ENCODE measurements at regions not wholly inside any gene's neighbourhood (a gene's known extent, or its start where the extent isn't known, plus 50 kb on each side); places are given as distances from the start of the nearest gene placed in this dataset.

DNA sequence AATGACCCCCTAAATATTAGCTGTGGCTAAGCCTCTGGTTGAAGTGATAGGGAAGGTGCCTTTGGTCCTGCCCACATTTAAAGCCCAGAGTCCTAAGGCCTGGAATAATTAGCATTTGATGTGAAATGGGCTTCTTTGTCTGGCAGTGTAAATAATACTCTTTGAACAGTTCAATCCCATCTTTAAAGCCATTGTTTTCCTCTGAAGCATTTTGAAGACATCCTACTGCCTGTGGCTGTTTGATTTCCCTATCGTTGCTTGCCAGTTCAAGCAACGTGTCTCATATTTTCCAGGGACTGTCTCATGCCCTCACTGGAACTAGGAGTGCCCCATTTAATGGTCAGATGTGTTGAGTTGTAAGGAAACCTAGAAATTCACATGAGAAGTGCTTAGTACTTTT is 89.3 kb upstream of the BTN3A2 start:
- TF ChIP-seq, protein P1, sequence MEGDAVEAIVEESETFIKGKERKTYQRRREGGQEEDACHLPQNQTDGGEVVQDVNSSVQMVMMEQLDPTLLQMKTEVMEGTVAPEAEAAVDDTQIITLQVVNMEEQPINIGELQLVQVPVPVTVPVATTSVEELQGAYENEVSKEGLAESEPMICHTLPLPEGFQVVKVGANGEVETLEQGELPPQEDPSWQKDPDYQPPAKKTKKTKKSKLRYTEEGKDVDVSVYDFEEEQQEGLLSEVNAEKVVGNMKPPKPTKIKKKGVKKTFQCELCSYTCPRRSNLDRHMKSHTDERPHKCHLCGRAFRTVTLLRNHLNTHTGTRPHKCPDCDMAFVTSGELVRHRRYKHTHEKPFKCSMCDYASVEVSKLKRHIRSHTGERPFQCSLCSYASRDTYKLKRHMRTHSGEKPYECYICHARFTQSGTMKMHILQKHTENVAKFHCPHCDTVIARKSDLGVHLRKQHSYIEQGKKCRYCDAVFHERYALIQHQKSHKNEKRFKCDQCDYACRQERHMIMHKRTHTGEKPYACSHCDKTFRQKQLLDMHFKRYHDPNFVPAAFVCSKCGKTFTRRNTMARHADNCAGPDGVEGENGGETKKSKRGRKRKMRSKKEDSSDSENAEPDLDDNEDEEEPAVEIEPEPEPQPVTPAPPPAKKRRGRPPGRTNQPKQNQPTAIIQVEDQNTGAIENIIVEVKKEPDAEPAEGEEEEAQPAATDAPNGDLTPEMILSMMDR (IDR thresholded peaks at IDR 0.05; ENCODE audit: poor library complexity, severe bottlenecking), result no peak
- no peak for TF ChIP-seq RAD21 (conservative IDR thresholded peaks at IDR 0.05)
- no peak for TF ChIP-seq POLR2AphosphoS5 (IDR thresholded peaks at IDR 0.05)
- TF ChIP-seq TAF1 (IDR thresholded peaks at IDR 0.05; ENCODE audit: low read depth), result no peak
- TF ChIP-seq, protein P2, sequence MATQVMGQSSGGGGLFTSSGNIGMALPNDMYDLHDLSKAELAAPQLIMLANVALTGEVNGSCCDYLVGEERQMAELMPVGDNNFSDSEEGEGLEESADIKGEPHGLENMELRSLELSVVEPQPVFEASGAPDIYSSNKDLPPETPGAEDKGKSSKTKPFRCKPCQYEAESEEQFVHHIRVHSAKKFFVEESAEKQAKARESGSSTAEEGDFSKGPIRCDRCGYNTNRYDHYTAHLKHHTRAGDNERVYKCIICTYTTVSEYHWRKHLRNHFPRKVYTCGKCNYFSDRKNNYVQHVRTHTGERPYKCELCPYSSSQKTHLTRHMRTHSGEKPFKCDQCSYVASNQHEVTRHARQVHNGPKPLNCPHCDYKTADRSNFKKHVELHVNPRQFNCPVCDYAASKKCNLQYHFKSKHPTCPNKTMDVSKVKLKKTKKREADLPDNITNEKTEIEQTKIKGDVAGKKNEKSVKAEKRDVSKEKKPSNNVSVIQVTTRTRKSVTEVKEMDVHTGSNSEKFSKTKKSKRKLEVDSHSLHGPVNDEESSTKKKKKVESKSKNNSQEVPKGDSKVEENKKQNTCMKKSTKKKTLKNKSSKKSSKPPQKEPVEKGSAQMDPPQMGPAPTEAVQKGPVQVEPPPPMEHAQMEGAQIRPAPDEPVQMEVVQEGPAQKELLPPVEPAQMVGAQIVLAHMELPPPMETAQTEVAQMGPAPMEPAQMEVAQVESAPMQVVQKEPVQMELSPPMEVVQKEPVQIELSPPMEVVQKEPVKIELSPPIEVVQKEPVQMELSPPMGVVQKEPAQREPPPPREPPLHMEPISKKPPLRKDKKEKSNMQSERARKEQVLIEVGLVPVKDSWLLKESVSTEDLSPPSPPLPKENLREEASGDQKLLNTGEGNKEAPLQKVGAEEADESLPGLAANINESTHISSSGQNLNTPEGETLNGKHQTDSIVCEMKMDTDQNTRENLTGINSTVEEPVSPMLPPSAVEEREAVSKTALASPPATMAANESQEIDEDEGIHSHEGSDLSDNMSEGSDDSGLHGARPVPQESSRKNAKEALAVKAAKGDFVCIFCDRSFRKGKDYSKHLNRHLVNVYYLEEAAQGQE (IDR thresholded peaks at IDR 0.05; ENCODE audit: borderline replicate concordance), result no peak
- no peak for TF ChIP-seq EZH2 (IDR thresholded peaks at IDR 0.05; ENCODE audit: borderline replicate concordance, insufficient read depth, low read length, poor library complexity, severe bottlenecking)
- no peak for TF ChIP-seq SMC3 (conservative IDR thresholded peaks at IDR 0.05; ENCODE audit: poor library complexity)
- no peak for TF ChIP-seq MXI1 (conservative IDR thresholded peaks at IDR 0.05; ENCODE audit: poor library complexity, severe bottlenecking)
- TF ChIP-seq EP300 (conservative IDR thresholded peaks at IDR 0.05; ENCODE audit: poor library complexity, severe bottlenecking), result no peak
